Esophagus muscularis mucosa (tissue), 4 donors: ENCODE measurements at regions not wholly inside any gene's neighbourhood (a gene's known extent, or its start where the extent isn't known, plus 50 kb on each side); places are given as distances from the start of the nearest gene placed in this dataset.

ENCODE experiments used
- EP300 ChIP-seq: sonication (generic); formaldehyde crosslinking; IDR thresholded peaks from one replicate; pipeline ENCODE4 v1.6.1; 2017; ENCODE audit warnings: antibody characterized with exemption
- POLR2A ChIP-seq: fragments of 450-650 bp; IDR thresholded peaks from one replicate; pipeline ENCODE4 v1.6.1; 2017; ENCODE audit warnings: antibody characterized with exemption, moderate library complexity, mild to moderate bottlenecking, low read depth
- POLR2AphosphoS5 ChIP-seq, 2 donors: sonication (generic); formaldehyde crosslinking; IDR thresholded peaks; one replicate each; pipeline ENCODE4 v1.6.1; 2017; ENCODE audit warnings: antibody characterized with exemption in 2 of 2
- TF ChIP-seq, protein P1 (sequence below), 3 experiments: fragments of 200-600 bp in 2 of 3; fragments of 450-650 bp in 1 of 3; sonication (generic) in 2 of 3; IDR thresholded peaks; one replicate each; pipeline ENCODE4 v1.5.1; 2017 to 2019; ENCODE audit warnings: antibody characterized with exemption in 3 of 3, mild to moderate bottlenecking in 2 of 3, moderate library complexity in 1 of 3

DNA sequence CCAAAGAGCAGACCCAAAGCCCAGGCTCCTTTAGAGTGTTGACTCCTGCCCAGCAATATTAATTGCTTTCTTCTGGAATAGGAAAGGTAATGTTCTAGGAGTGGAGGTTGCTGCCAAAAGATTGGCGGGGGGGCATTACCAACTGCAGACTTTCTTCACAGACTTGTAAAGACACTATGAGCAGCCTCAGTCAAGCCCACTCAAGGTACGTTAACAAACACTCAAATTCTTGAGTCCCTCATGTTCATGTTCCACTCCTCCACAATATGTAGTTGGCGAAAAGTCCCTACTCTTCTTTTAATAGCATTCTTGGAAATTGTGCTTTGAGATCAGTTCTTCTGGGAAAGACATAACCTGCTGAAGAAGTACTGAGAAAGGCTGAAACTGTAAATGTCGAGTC is 409.2 kb upstream of the KIF2A start:
- TF ChIP-seq POLR2AphosphoS5 (IDR thresholded peaks at IDR 0.05) (no peak), POLR2A (no peak), EP300 (no peak)
- TF ChIP-seq, protein P1, sequence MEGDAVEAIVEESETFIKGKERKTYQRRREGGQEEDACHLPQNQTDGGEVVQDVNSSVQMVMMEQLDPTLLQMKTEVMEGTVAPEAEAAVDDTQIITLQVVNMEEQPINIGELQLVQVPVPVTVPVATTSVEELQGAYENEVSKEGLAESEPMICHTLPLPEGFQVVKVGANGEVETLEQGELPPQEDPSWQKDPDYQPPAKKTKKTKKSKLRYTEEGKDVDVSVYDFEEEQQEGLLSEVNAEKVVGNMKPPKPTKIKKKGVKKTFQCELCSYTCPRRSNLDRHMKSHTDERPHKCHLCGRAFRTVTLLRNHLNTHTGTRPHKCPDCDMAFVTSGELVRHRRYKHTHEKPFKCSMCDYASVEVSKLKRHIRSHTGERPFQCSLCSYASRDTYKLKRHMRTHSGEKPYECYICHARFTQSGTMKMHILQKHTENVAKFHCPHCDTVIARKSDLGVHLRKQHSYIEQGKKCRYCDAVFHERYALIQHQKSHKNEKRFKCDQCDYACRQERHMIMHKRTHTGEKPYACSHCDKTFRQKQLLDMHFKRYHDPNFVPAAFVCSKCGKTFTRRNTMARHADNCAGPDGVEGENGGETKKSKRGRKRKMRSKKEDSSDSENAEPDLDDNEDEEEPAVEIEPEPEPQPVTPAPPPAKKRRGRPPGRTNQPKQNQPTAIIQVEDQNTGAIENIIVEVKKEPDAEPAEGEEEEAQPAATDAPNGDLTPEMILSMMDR (IDR thresholded peaks at IDR 0.05) = no peak
